ENCODE measurements at regions not wholly inside any gene's neighbourhood (a gene's known extent, or its start where the extent isn't known, plus 50 kb on each side); places are given as distances from the start of the nearest gene placed in this dataset.

DNA sequence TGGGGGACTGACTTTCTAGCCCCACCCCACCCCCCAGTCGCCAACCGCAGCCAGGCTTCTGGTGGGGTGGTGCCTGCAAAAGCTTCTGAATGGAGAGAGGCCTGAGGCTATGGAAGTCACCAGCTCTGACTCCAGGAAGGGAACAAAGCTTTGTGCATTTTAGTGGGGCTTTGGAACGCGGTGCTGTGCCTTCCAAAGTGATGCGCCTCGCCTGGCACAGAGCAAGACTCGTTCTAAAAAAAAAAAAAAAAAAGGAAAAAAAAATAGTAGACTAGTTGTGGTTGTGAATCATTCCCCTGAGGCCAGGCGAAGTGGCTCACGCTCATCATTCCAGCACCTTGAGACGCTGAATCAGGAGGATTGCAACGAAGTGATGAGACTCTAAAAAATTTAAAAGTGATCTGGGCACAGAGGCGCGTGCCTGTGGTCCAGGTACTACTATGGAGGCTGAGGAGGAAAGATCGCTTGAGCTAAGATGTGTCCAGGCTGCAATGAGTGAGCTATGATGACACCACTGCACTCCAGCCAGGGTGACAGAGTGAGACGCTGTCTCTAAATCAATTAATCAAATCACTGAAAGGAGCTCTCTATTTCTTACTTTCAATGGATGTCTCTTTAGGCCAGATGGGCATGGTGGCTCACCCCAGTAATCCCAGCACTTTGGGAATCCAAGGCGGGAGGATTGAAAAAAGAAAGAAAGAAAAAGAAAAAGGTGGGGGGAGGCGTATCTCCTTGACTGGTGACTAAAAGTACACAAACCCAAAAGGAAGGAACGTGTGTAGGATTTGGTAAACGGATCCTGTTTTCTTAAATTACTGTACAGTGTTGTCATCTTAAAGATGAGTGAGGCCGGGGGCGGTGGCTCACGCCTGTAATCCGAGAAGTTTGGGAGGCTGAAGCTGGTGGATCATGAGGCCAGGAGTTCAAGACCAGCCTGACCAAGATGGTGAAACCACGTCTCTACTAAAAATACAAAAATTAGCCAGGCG, 259.6 kb upstream of the ALG10B start:
- DNase-seq (ENCODE audit: unreplicated experiment): peak; percentile 94
- no peak for TF ChIP-seq CTCF (IDR thresholded peaks at IDR 0.05; ENCODE audit: unreplicated experiment)
- H3K4me3 Mint-ChIP-seq (ENCODE audit: unreplicated experiment): peak overlapping the region; percentile 50
- H3K4me1 Mint-ChIP-seq (ENCODE audit: insufficient read depth, unreplicated experiment): peaks cover 8% of the 10 kb centered on the region
- intact Hi-C loops (cut with micrococcal nuclease): loop anchor here (1.0 to 5.0 kb wide), 3 partner anchors 259 to 848 kb away; partner anchors contain the start of genes ALG10B and CPNE8
- no TSS peak for BruUV-seq (replicated peaks)
- no peaks in the 10 kb centered on the region for H3K27me3 Mint-ChIP-seq (ENCODE audit: insufficient read depth, unreplicated experiment)
- peaks cover 8% of the 10 kb centered on the region for H3K9me3 Mint-ChIP-seq (ENCODE audit: unreplicated experiment)
- ChIA-PET POLR2A (interaction anchor here (1.4 kb wide), 1 partner anchor 260 kb away, joined by 5 read pairs; the partner anchor contains the start of gene ALG10B), CTCF (interaction anchor here (0.6 to 1.2 kb wide), 6 partner anchors 26 to 1219 kb away, joined by 3 to 4 read pairs (median 4); no protein-coding TSS in a partner anchor)
- H3K27ac Mint-ChIP-seq (ENCODE audit: low read depth, unreplicated experiment): peak overlapping the region; percentile 63
- H3K36me3 Mint-ChIP-seq (ENCODE audit: insufficient read depth, unreplicated experiment): no peaks in the 10 kb centered on the region

- DNase-seq (ENCODE audit: unreplicated experiment): no peak
- H3K4me3 Mint-ChIP-seq (ENCODE audit: unreplicated experiment): no peak overlapping the region
- TF ChIP-seq CTCF (IDR thresholded peaks at IDR 0.05; ENCODE audit: unreplicated experiment): no peak
- no peaks in the 10 kb centered on the region for H3K27me3 Mint-ChIP-seq (ENCODE audit: insufficient read depth, unreplicated experiment)
- H3K27ac Mint-ChIP-seq (ENCODE audit: low read depth, unreplicated experiment): no peak overlapping the region
- H3K36me3 Mint-ChIP-seq (ENCODE audit: insufficient read depth, unreplicated experiment): no peaks in the 10 kb centered on the region
- ChIA-PET POLR2A (interaction anchor here (0.6 kb wide), 1 partner anchor 9 kb away, joined by 3 read pairs; no protein-coding TSS in a partner anchor), CTCF (no interaction called here)
- BruUV-seq (replicated peaks): no TSS peak
- intact Hi-C loops (cut with micrococcal nuclease): no loop called here
- H3K4me1 Mint-ChIP-seq (ENCODE audit: insufficient read depth, unreplicated experiment): no peaks in the 10 kb centered on the region
- H3K9me3 Mint-ChIP-seq (ENCODE audit: unreplicated experiment): peaks cover under 1% of the 10 kb centered on the region
Observed at GRCh38 chr12:38099686-38100085, 216.9 kb upstream of the ALG10B start.

DNA sequence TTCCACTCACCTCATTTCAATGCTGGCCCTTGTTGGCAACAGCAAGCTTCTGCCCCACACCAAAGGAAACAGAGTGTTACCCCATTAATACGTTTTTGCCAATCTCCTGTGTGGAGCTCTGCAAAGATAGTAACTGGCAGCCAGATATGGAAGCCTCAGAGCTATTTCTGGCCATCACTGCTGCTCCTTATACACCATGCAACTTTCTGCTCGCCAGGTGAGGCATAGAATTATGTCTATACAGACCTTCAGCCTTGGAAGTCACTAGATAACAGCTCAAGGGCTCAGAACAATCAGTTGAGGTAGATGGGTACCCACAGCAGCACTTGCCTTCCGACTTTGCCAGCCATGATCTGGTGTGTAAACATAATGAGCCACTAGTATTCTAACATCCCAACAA, 214.8 kb upstream of the ALG10B start:
- ChIA-PET POLR2A (no interaction called here), CTCF (no interaction called here)
- peaks cover 8% of the 10 kb centered on the region for H3K9me3 Mint-ChIP-seq (ENCODE audit: unreplicated experiment)
- no peak overlapping the region for H3K27ac Mint-ChIP-seq (ENCODE audit: low read depth, unreplicated experiment)
- no TSS peak for BruUV-seq (replicated peaks)
- intact Hi-C loops (cut with micrococcal nuclease): no loop called here
- no peak for DNase-seq (ENCODE audit: unreplicated experiment)
- TF ChIP-seq CTCF (IDR thresholded peaks at IDR 0.05; ENCODE audit: unreplicated experiment): no peak
- H3K36me3 Mint-ChIP-seq (ENCODE audit: insufficient read depth, unreplicated experiment): no peaks in the 10 kb centered on the region
- no peak overlapping the region for H3K4me3 Mint-ChIP-seq (ENCODE audit: unreplicated experiment)
- H3K27me3 Mint-ChIP-seq (ENCODE audit: insufficient read depth, unreplicated experiment): no peaks in the 10 kb centered on the region
- H3K4me1 Mint-ChIP-seq (ENCODE audit: insufficient read depth, unreplicated experiment): no peaks in the 10 kb centered on the region

GRCh38 chr12:38102197-38102596, 214.4 kb upstream of the ALG10B start:
- intact Hi-C loops (cut with micrococcal nuclease): no loop called here
- Mint-ChIP-seq H3K9me3 (ENCODE audit: unreplicated experiment) (peaks cover 8% of the 10 kb centered on the region), H3K4me3 (ENCODE audit: unreplicated experiment) (no peak overlapping the region), H3K36me3 (ENCODE audit: insufficient read depth, unreplicated experiment) (no peaks in the 10 kb centered on the region), H3K4me1 (ENCODE audit: insufficient read depth, unreplicated experiment) (no peaks in the 10 kb centered on the region), H3K27me3 (ENCODE audit: insufficient read depth, unreplicated experiment) (no peaks in the 10 kb centered on the region), H3K27ac (ENCODE audit: low read depth, unreplicated experiment) (no peak overlapping the region)
- TF ChIP-seq CTCF (IDR thresholded peaks at IDR 0.05; ENCODE audit: unreplicated experiment): no peak
- DNase-seq (ENCODE audit: unreplicated experiment): peak; percentile 28
- BruUV-seq (replicated peaks): no TSS peak
- CTCF ChIA-PET: no interaction called here
- POLR2A ChIA-PET: no interaction called here

All from MCF 10A (cell line).